PFSK-1 (cell line): ENCODE measurements at regions not wholly inside any gene's neighbourhood (a gene's known extent, or its start where the extent isn't known, plus 50 kb on each side); places are given as distances from the start of the nearest gene placed in this dataset.

Experiments used
- POLR2AphosphoS5 ChIP-seq: IDR thresholded peaks from 2 replicates; pipeline ENCODE4 v1.6.1; 2012; ENCODE audit warnings: low read depth, mild to moderate bottlenecking, control low read depth, low read length, moderate library complexity
- SIN3A ChIP-seq: IDR thresholded peaks from 2 replicates; pipeline ENCODE4 v1.6.1; 2012; ENCODE audit warnings: mild to moderate bottlenecking, low read length, moderate library complexity, borderline replicate concordance; ENCODE audit not compliant: insufficient read depth
- TAF1 ChIP-seq: IDR thresholded peaks from 2 replicates; pipeline ENCODE4 v1.6.1; 2012; ENCODE audit warnings: low read length, control low read depth, borderline replicate concordance; ENCODE audit not compliant: insufficient read depth

- no peak for TF ChIP-seq SIN3A
- no peak for TF ChIP-seq TAF1
- TF ChIP-seq POLR2AphosphoS5, result no peak
Observed at GRCh38 chr7:85522070-85522469, 335.2 kb upstream of the SEMA3D start.
